Transverse colon (tissue), 3 donors: ENCODE measurements at regions not wholly inside any gene's neighbourhood (a gene's known extent, or its start where the extent isn't known, plus 50 kb on each side); places are given as distances from the start of the nearest gene placed in this dataset.

Experiments
- POLR2A ChIP-seq: fragments of 450-650 bp; IDR thresholded peaks from one replicate; pipeline ENCODE4 v1.6.1; 2016; ENCODE audit warnings: antibody characterized with exemption, mild to moderate bottlenecking, moderate library complexity
- TF ChIP-seq, protein P1 (sequence below), 5 experiments: fragments of 200-600 bp in 3 of 5; fragments of 450-650 bp in 2 of 5; sonication (generic) in 3 of 5; IDR thresholded peaks; 1 replicate in 2 of 5; 2 replicates in 3 of 5; pipeline ENCODE4 v1.5.1; 2016 to 2017; ENCODE audit warnings: antibody characterized with exemption in 5 of 5, inconsistent platforms in 3 of 5, mild to moderate bottlenecking in 2 of 5, moderate library complexity in 1 of 5

DNA sequence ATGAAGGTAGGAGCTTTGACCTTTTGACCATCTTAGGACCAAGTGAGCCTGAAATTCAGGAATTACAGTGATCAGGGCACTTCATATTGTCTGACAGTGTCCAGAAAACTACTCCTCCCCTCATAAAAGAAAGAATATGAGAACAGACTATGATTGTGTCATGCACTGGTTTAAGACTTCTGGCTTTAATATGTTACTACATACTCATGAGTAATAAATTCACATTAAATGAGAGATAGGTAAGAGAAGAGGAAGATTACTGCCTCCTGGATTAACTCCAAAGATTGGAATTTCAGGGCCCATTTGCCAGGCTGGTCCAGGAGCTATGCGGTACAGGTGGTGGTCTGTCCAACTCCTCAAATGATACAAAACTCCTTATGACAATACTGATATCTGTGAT, 213.5 kb upstream of the ADRA1B start:
- TF ChIP-seq POLR2A: no peak
- TF ChIP-seq, protein P1, sequence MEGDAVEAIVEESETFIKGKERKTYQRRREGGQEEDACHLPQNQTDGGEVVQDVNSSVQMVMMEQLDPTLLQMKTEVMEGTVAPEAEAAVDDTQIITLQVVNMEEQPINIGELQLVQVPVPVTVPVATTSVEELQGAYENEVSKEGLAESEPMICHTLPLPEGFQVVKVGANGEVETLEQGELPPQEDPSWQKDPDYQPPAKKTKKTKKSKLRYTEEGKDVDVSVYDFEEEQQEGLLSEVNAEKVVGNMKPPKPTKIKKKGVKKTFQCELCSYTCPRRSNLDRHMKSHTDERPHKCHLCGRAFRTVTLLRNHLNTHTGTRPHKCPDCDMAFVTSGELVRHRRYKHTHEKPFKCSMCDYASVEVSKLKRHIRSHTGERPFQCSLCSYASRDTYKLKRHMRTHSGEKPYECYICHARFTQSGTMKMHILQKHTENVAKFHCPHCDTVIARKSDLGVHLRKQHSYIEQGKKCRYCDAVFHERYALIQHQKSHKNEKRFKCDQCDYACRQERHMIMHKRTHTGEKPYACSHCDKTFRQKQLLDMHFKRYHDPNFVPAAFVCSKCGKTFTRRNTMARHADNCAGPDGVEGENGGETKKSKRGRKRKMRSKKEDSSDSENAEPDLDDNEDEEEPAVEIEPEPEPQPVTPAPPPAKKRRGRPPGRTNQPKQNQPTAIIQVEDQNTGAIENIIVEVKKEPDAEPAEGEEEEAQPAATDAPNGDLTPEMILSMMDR (IDR thresholded peaks at IDR 0.05): no peak
